HEK293 (cell line): ENCODE measurements at regions not wholly inside any gene's neighbourhood (a gene's known extent, or its start where the extent isn't known, plus 50 kb on each side); places are given as distances from the start of the nearest gene placed in this dataset.

Experiments used
- CTCF ChIA-PET: fragments of 350-600 bp; formaldehyde crosslinking; extraction: SDS; loops from one replicate; lab custom pipeline; 2021; ENCODE audit warnings: antibody characterized with exemption; lab: Yijun Ruan, JAX
- POLR2A ChIA-PET: fragments of 300-600 bp; formaldehyde crosslinking; extraction: SDS; loops from one replicate; lab custom pipeline; 2020; ENCODE audit warnings: antibody characterized with exemption, inconsistent platforms; lab: Yijun Ruan, JAX
- H3K27ac ChIP-seq: fragments of 200-500 bp; sonication (Bioruptor generic); 2 replicates; pipeline ENCODE4 v1.5.1; 2014; ENCODE audit warnings: low read depth, low read length, control low read depth, inconsistent platforms; ENCODE audit errors: extremely low read depth
- H3K36me3 ChIP-seq, 2 experiments: fragments of 200-500 bp in 1 of 2; sonication (Bioruptor generic) in 1 of 2; 1 replicate in 1 of 2; 2 replicates in 1 of 2; pipeline ENCODE4 v1.5.1; 2014 to 2017; ENCODE audit warnings: inconsistent platforms in 2 of 2, low read length in 2 of 2; ENCODE audit not compliant: control insufficient read depth in 2 of 2, insufficient read depth in 1 of 2
- H3K4me1 ChIP-seq: fragments of 200-500 bp; sonication (Bioruptor generic); 2 replicates; pipeline ENCODE4 v1.5.1; 2014; ENCODE audit warnings: mild to moderate bottlenecking, low read length, inconsistent platforms; ENCODE audit not compliant: control insufficient read depth, insufficient read depth
- H3K4me3 ChIP-seq: 2 replicates; pipeline ENCODE4 v1.5.1; 2011; ENCODE audit warnings: low read depth, mild to moderate bottlenecking, control low read depth, low read length, moderate library complexity
- H3K9me3 ChIP-seq: fragments of 200-500 bp; sonication (Bioruptor generic); 2 replicates; pipeline ENCODE4 v1.5.1; 2014; ENCODE audit warnings: low read depth, low read length, inconsistent platforms; ENCODE audit not compliant: control insufficient read depth, insufficient read depth
- BCL11A ChIP-seq: fragments of 450-650 bp; formaldehyde crosslinking; IDR thresholded peaks from 2 replicates; pipeline ENCODE4 v1.5.1; 2016; ENCODE audit warnings: low read depth, missing biosample characterization, missing genetic modification characterization
- BCL6B ChIP-seq: fragments of 450-650 bp; formaldehyde crosslinking; IDR thresholded peaks from 2 replicates; pipeline ENCODE4 v1.5.1; 2017; ENCODE audit warnings: missing biosample characterization, missing genetic modification characterization
- GLI2 ChIP-seq: fragments of 450-650 bp; formaldehyde crosslinking; IDR thresholded peaks from 2 replicates; pipeline ENCODE4; 2017; ENCODE audit warnings: missing biosample characterization, missing genetic modification characterization, low read depth, borderline replicate concordance
- HOXA7 ChIP-seq: sonication (generic); formaldehyde crosslinking; IDR thresholded peaks from 2 replicates; pipeline ENCODE4 v1.8.1; 2022; ENCODE audit warnings: missing genetic modification reagents, borderline replicate concordance
- OSR2 ChIP-seq: fragments of 450-650 bp; formaldehyde crosslinking; IDR thresholded peaks from 2 replicates; pipeline ENCODE4 v1.5.1; 2016; ENCODE audit warnings: missing biosample characterization, missing genetic modification characterization
- PBX3 ChIP-seq: sonication (generic); formaldehyde crosslinking; IDR thresholded peaks from 2 replicates; pipeline ENCODE4 v1.8.1; 2022; ENCODE audit warnings: mild to moderate bottlenecking, moderate library complexity, missing genetic modification reagents
- SALL2 ChIP-seq: fragments of 450-650 bp; formaldehyde crosslinking; IDR thresholded peaks from 2 replicates; pipeline ENCODE4 v1.5.0; 2017; ENCODE audit warnings: missing biosample characterization, mild to moderate bottlenecking, missing genetic modification characterization, borderline replicate concordance
- SETDB1 ChIP-seq: IDR thresholded peaks from one replicate; pipeline ENCODE4 v1.6.1; 2017; ENCODE audit warnings: mild to moderate bottlenecking, low read length, moderate library complexity, mixed read lengths; ENCODE audit not compliant: insufficient read length
- ZBTB21 ChIP-seq: fragments of 450-650 bp; formaldehyde crosslinking; IDR thresholded peaks from 2 replicates; pipeline ENCODE4 v1.5.1; 2017; ENCODE audit warnings: missing biosample characterization, missing genetic modification characterization
- ZBTB7A ChIP-seq: fragments of 450-650 bp; formaldehyde crosslinking; IDR thresholded peaks from 2 replicates; pipeline ENCODE4 v1.5.1; 2016; ENCODE audit warnings: low read depth, missing biosample characterization, missing genetic modification characterization
- ZFP41 ChIP-seq: fragments of 450-650 bp; formaldehyde crosslinking; IDR thresholded peaks from 2 replicates; pipeline ENCODE4 v1.5.1; 2016; ENCODE audit warnings: missing biosample characterization, missing genetic modification characterization, borderline replicate concordance
- ZIC2 ChIP-seq: fragments of 450-650 bp; formaldehyde crosslinking; IDR thresholded peaks from 2 replicates; pipeline ENCODE4 v1.5.1; 2016; ENCODE audit warnings: missing biosample characterization, missing genetic modification characterization
- ZNF114 ChIP-seq: fragments of 450-650 bp; formaldehyde crosslinking; IDR thresholded peaks from 2 replicates; pipeline ENCODE4 v1.5.0; 2017; ENCODE audit warnings: missing biosample characterization, missing genetic modification characterization
- ZNF121 ChIP-seq: fragments of 450-650 bp; formaldehyde crosslinking; IDR thresholded peaks from 2 replicates; pipeline ENCODE4 v1.5.1; 2016; ENCODE audit warnings: missing biosample characterization, missing genetic modification characterization
- ZNF133 ChIP-seq: fragments of 450-650 bp; formaldehyde crosslinking; IDR thresholded peaks from 2 replicates; pipeline ENCODE4 v1.5.1; 2016; ENCODE audit warnings: missing biosample characterization, missing genetic modification characterization
- ZNF398 ChIP-seq: fragments of 450-650 bp; formaldehyde crosslinking; IDR thresholded peaks from 2 replicates; pipeline ENCODE4 v1.5.1; 2017; ENCODE audit warnings: missing biosample characterization, missing genetic modification characterization
- ZNF514 ChIP-seq: fragments of 450-650 bp; formaldehyde crosslinking; IDR thresholded peaks from 2 replicates; pipeline ENCODE4 v1.5.1; 2016; ENCODE audit warnings: missing biosample characterization, missing genetic modification characterization
- ZNF518A ChIP-seq: fragments of 450-650 bp; formaldehyde crosslinking; conservative IDR thresholded peaks from 2 replicates; pipeline ENCODE4 v1.5.1; 2016; ENCODE audit warnings: low read depth, missing biosample characterization, missing genetic modification characterization
- ZNF549 ChIP-seq: fragments of 450-650 bp; IDR thresholded peaks from 2 replicates; pipeline ENCODE4 v1.5.1; 2018; ENCODE audit warnings: missing biosample characterization, missing genetic modification characterization, mild to moderate bottlenecking, inconsistent platforms, moderate library complexity
- ZNF585B ChIP-seq: fragments of 450-650 bp; formaldehyde crosslinking; IDR thresholded peaks from 2 replicates; pipeline ENCODE4 v1.5.1; 2016; ENCODE audit warnings: missing biosample characterization, missing genetic modification characterization
- ZNF670 ChIP-seq: fragments of 450-650 bp; formaldehyde crosslinking; IDR thresholded peaks from 2 replicates; pipeline ENCODE4 v1.5.1; 2016; ENCODE audit warnings: missing biosample characterization, missing genetic modification characterization, low read depth
- ZNF777 ChIP-seq: fragments of 450-650 bp; formaldehyde crosslinking; IDR thresholded peaks from 2 replicates; pipeline ENCODE4 v1.5.1; 2017; ENCODE audit warnings: missing biosample characterization, missing genetic modification characterization, borderline replicate concordance
- ZNF785 ChIP-seq: fragments of 450-650 bp; formaldehyde crosslinking; IDR thresholded peaks from 2 replicates; pipeline ENCODE4 v1.5.1; 2016; ENCODE audit warnings: missing biosample characterization, missing genetic modification characterization
- ZSCAN23 ChIP-seq: fragments of 450-650 bp; formaldehyde crosslinking; IDR thresholded peaks from 2 replicates; pipeline ENCODE4 v1.5.1; 2016; ENCODE audit warnings: missing biosample characterization, missing genetic modification characterization

GRCh38 chr7:47089461-47089860 is 492.4 kb downstream of the TNS3 start (continued):
- no peak for TF ChIP-seq ZNF518A (tag by site-specific recombination)
- no peak for TF ChIP-seq ZBTB21 (tag by site-specific recombination)
- TF ChIP-seq ZNF121 (tag by site-specific recombination), result no peak
- TF ChIP-seq OSR2, result no peak
- no peak for TF ChIP-seq ZNF133 (tag by site-specific recombination)
- TF ChIP-seq GLI2 (tag by site-specific recombination), result no peak
- no peak for TF ChIP-seq ZNF670 (tag by site-specific recombination)
- TF ChIP-seq ZNF514 (tag by site-specific recombination), result no peak
- TF ChIP-seq SETDB1, result no peak
- TF ChIP-seq ZNF549 (tag by site-specific recombination), result no peak

- POLR2A ChIA-PET, result no interaction called here
- no peaks in the 10 kb centered on the region for H3K9me3 ChIP-seq
- no peak overlapping the region for H3K4me3 ChIP-seq
- H3K36me3 ChIP-seq, result no peaks in the 10 kb centered on the region
- H3K4me1 ChIP-seq, result no peaks in the 10 kb centered on the region
- CTCF ChIA-PET, result interaction anchor here (0.6 to 1.6 kb wide), 8 partner anchors 10 to 1170 kb away, joined by 3 to 4 read pairs (median 3); no protein-coding TSS in a partner anchor
- TF ChIP-seq SALL2 (tag by site-specific recombination) (no peak), ZNF777 (tag by site-specific recombination) (no peak), ZNF585B (tag by site-specific recombination) (no peak), PBX3 (CRISPR knock-in tag) (no peak), HOXA7 (no peak), ZSCAN23 (tag by site-specific recombination) (no peak), ZIC2 (tag by site-specific recombination) (no peak), ZNF114 (no peak), ZFP41 (tag by site-specific recombination) (no peak), ZNF785 (tag by site-specific recombination) (no peak), BCL11A (tag by site-specific recombination) (no peak), ZBTB7A (no peak), ZNF398 (tag by site-specific recombination) (no peak), BCL6B (tag by site-specific recombination) (no peak)
- no peak overlapping the region for H3K27ac ChIP-seq
These were observed 492.9 kb downstream of the TNS3 start for GRCh38 chr7:47089068-47089417.
